ENCODE measurements at regions not wholly inside any gene's neighbourhood (a gene's known extent, or its start where the extent isn't known, plus 50 kb on each side); places are given as distances from the start of the nearest gene placed in this dataset.

DNA sequence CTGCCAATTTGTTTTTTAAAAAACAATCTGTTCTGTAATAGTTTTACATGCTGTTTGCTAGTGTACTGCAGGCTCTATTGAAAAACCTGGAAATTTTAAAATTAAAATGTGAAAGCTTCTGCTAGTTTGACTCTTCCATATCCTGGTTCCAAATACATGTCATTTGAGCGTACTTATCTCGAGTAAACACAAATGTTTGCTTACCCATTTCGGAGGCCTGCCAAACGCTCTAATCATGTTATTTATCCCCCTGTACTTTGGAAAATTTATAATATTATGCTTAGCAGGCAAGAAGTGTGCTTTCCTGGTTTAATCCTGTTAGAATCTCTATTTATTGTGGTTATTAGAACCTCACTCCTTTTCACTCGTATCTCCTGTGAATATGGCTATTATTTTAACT, 476.8 kb upstream of the CYLC2 start:
- TF ChIP-seq EGR1 (IDR thresholded peaks at IDR 0.05) (no peak), EP300 (IDR thresholded peaks at IDR 0.05; ENCODE audit: borderline replicate concordance) (no peak), RAD21 (IDR thresholded peaks at IDR 0.05; ENCODE audit: low read depth) (no peak), TAF1 (IDR thresholded peaks at IDR 0.05; ENCODE audit: low read depth) (no peak), ZBTB7A (IDR thresholded peaks at IDR 0.05; ENCODE audit: low read depth) (no peak), TCF12 (IDR thresholded peaks at IDR 0.05; ENCODE audit: low read depth) (no peak), FOXM1 (IDR thresholded peaks at IDR 0.05; ENCODE audit: borderline replicate concordance, low read depth) (no peak), CEBPB (IDR thresholded peaks at IDR 0.05) (no peak), TEAD4 (IDR thresholded peaks at IDR 0.05) (no peak)
- TF ChIP-seq, protein P1, sequence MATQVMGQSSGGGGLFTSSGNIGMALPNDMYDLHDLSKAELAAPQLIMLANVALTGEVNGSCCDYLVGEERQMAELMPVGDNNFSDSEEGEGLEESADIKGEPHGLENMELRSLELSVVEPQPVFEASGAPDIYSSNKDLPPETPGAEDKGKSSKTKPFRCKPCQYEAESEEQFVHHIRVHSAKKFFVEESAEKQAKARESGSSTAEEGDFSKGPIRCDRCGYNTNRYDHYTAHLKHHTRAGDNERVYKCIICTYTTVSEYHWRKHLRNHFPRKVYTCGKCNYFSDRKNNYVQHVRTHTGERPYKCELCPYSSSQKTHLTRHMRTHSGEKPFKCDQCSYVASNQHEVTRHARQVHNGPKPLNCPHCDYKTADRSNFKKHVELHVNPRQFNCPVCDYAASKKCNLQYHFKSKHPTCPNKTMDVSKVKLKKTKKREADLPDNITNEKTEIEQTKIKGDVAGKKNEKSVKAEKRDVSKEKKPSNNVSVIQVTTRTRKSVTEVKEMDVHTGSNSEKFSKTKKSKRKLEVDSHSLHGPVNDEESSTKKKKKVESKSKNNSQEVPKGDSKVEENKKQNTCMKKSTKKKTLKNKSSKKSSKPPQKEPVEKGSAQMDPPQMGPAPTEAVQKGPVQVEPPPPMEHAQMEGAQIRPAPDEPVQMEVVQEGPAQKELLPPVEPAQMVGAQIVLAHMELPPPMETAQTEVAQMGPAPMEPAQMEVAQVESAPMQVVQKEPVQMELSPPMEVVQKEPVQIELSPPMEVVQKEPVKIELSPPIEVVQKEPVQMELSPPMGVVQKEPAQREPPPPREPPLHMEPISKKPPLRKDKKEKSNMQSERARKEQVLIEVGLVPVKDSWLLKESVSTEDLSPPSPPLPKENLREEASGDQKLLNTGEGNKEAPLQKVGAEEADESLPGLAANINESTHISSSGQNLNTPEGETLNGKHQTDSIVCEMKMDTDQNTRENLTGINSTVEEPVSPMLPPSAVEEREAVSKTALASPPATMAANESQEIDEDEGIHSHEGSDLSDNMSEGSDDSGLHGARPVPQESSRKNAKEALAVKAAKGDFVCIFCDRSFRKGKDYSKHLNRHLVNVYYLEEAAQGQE (IDR thresholded peaks at IDR 0.05; ENCODE audit: low read depth), result no peak
- TF ChIP-seq, protein P2, sequence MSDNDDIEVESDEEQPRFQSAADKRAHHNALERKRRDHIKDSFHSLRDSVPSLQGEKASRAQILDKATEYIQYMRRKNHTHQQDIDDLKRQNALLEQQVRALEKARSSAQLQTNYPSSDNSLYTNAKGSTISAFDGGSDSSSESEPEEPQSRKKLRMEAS (IDR thresholded peaks at IDR 0.05), result no peak

All from Ishikawa (cell line).